HG03039 (cell line): ENCODE measurements at regions not wholly inside any gene's neighbourhood (a gene's known extent, or its start where the extent isn't known, plus 50 kb on each side); places are given as distances from the start of the nearest gene placed in this dataset.
"Not testable (repeated sequence)": the region's sequence is repeated elsewhere in the genome, so short reads cannot be mapped to it uniquely, and the experiment has no call there.

ENCODE experiments used
- ATAC-seq: cut with Tn5 transposase; IDR thresholded peaks from one replicate; pipeline ENCODE4 v1.9.1; 2021; ENCODE audit warnings: mild to moderate bottlenecking, moderate library complexity; ENCODE audit not compliant: unreplicated experiment

GRCh38 chrX:128436397-128437103 lies 384.3 kb upstream of the ACTRT1 start:
- no peak for ATAC-seq

GRCh38 chrX:128425546-128425945 lies 373.3 kb upstream of the ACTRT1 start:
- ATAC-seq = no peak

DNA sequence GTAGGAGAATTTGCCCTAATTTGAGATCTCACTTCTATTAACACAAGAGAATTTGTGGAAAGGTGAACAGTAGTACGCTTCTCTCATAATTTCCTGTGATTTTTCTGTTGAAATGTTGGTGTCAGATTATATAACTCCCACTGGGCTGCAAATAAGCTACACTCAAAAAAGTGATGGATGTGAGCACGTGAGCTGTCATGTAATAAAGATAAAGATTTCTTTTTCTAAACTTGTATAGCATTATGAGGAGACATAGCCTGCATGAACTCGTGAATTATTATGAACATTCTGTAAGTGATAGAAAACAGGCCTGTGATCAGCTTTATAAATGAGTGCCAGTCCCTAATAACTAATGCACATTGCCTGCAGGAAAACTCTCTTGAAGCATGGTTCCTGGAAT lies 356.6 kb upstream of the ACTRT1 start:
- ATAC-seq = no peak

DNA sequence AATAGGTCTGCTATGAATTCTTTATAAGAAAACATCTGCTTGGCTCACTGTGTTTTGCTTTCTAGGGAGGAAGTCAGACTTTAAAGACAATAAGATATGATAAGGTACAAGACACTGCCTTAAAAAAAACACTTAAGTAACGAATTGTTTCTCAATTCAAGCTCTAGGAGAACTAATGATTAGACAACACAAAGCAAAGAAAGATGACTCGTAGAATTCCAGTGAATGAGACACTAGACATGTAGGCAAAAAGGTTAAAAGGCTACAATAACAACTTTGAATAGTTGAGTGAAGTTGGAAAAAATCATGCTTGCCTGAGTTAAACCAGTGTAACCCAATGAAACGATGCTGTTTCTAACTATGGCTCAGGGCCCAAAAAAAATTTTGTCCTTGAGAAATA lies 344.4 kb upstream of the ACTRT1 start:
- no peak for ATAC-seq

DNA sequence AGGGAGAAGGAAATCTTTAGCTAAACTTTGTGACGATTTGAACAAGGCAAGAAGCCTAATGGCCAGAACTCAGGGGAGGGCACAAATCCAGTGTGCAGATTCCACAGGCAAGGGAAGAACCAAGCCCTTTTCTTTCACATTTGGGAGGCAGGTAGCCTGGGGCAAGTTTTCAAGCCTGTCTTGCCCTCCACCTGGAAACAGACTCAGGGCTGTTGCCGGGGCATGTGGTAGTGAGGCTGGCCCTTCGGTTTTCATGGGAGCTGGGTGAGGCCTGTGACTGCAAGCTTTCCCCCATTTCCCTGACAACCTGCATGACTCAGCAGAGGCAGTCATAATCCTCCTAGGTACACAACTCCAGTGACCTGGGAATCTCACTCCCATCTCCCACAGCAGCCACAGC lies 331.6 kb upstream of the ACTRT1 start:
- not testable (repeated sequence) for ATAC-seq

- ATAC-seq = no peak
These were observed 313.3 kb upstream of the ACTRT1 start for GRCh38 chrX:128365492-128365891.

GRCh38 chrX:128335671-128336070 lies 283.5 kb upstream of the ACTRT1 start:
- no peak for ATAC-seq

- no peak for ATAC-seq
These were observed 282.6 kb upstream of the ACTRT1 start for GRCh38 chrX:128334821-128335220.

GRCh38 chrX:128310912-128311311 lies 258.7 kb upstream of the ACTRT1 start:
- no peak for ATAC-seq

- ATAC-seq = no peak
These were observed 257.1 kb upstream of the ACTRT1 start for GRCh38 chrX:128309311-128309710.

- ATAC-seq = no peak
These were observed 242.0 kb upstream of the ACTRT1 start for GRCh38 chrX:128294198-128294597.

GRCh38 chrX:128287693-128288092 lies 235.5 kb upstream of the ACTRT1 start:
- no peak for ATAC-seq

- no peak for ATAC-seq
These were observed 198.4 kb upstream of the ACTRT1 start for GRCh38 chrX:128250621-128251020.

GRCh38 chrX:128216364-128216763 lies 164.2 kb upstream of the ACTRT1 start:
- no peak for ATAC-seq

DNA sequence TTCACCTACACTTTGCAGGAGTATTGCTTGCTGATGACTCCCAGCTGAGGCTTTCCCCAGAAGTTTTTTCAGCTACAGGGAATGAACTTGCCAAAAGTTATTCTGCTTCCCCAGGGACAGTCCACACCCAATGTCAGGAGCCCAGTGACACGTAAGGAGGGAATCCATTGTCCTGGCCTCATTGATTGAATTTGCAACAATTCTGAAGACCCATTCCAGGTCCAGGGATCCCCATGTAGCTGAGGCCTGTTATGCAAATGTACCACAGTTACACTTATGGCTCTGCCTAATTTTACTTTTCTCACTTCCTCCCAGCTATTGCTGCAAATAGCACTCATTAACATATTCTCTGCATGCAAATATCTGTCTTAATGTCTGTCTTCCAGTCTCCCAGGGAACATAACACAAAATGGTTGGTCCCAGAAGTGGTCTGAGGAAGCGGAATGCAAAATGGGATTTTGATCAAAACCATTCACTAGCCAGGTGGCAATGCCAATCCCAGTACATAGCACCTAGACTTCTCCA lies 113.7 kb upstream of the ACTRT1 start:
- ATAC-seq = no peak

DNA sequence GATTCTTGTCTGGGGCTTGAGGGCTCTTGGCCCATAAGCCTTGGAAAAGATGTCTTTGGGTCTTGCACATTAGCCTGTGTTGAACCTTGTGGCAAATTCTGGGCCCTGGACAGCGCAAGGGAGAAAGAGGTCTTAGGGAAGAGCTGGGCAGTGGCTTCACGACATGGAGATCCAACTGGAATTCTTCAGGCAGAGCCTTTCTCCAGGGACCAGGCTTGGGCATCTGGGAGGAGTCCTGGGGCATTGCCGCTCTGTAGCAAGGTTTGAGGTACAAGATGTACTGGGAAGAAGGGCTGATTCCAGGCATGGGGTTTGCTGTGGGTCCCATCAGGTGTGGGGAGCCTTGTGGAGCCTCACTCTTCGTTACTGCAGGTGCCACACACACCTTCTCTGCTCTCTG lies 104.0 kb upstream of the ACTRT1 start:
- ATAC-seq = no peak

DNA sequence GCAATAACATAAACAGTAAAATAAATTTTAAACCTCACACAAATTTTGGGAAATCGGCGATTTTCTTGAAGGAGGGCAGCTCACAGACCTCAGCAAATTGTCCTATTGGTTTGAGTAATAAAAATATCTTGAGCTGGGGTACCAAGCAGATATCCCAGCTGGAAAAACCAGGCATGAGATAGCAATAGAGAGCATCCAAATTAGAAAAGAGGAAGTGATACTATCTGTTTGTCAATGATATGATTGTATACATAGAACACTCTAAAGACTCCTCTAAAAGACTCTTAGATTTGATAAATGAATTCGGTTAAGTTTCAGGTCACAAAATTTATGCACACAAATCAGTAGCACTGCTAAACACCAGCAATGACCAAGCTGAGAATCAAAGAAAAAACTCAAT lies 90.5 kb upstream of the ACTRT1 start:
- no peak for ATAC-seq

DNA sequence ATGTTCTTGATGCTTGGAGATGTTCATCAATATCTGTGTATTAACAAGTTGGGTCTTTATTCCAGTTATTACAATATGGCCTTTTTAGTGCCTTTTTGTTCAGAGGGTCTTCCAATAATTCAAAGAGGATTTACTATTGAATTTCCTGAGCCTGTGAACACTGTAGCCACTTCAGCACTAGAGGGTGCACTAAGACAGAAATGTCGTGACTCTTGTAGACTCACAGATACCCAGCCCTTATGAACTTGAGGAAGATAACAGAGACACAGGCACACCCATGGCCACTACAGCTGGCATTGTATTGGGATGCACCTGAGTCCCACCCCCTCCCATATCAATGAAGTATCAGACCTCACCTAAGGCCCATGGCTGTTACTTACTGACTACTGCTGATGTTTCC lies 54.4 kb upstream of the ACTRT1 start:
- no peak for ATAC-seq

DNA sequence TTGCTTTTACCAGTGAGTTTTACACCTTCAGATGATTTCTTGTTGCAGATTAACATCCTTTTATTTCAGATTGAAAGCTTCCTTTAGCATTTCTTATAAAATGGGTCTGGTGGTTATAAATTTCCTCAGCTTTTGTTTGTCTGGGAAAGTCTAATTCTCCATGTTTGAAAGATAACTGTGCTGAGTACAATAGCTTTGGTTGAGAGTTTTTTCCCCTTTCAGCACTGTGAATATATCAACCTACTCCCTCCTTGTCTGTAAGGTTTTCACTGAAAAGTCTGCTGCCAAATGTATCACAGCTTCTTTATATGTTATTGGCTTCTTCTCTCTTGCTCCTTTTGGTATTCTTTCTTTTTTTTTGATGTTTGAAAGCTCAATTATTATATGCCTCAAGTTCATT lies 53.5 kb upstream of the ACTRT1 start:
- ATAC-seq = no peak
